Stimulated activated CD8-positive, alpha-beta memory T cell treated with anti-CD3 and anti-CD28 coated beads, Interleukin-12 subunit alpha, Interleukin-12 subunit beta, amount 100 ng/mL, for 1 hour (primary cell): ENCODE measurements at regions not wholly inside any gene's neighbourhood (a gene's known extent, or its start where the extent isn't known, plus 50 kb on each side); places are given as distances from the start of the nearest gene placed in this dataset.
"Not testable (repeated sequence)": the region's sequence is repeated elsewhere in the genome, so short reads cannot be mapped to it uniquely, and the experiment has no call there.

ENCODE experiments used
- DNase-seq: peaks from one replicate; pipeline ENCODE4 v3.0.0-alpha.2; 2020; ENCODE audit warnings: low read depth

DNA sequence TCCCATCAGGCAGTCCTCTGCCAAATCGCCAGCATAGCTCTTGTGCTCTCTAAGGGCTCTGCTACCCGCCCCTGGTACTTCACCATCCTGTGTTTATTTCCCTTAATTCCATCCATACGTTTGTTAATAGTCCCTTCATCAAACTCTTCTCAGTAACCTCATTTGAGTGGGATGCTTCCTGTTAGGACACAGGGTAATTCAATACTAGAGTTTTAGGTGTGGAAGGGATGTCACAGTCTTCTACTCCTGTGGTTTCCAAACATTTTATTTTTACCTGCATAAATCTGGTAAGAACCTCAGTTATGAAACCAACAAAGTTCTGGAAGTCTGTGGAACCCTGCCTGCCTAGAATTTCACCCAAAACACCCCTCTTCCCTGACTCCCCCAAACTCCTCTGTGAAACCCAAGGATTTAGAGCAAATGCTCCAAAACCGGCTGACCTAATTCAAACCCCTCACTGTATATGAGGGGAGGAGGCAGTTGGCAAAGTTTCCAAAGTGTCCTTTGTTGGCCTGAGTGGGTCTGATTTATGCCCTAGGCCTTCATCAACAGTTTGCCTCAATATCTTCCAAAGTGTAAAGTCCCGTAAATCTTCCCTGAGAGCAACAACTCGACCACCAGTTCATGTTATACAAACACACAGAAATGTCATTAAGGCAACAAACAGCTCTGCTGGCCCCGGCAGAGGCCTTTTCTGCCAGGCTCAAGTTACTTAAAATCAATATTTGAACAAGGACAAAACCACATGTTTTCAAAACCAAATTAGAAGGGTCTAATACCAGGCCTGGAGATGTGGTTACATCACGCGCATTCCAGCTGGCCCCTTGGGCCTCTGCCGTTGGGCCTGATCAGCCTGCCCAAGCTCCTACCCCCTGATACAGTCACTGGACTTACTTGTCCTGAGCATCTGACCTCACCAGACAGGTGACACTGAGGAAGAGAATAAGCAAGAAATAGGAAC is 82.4 kb upstream of the FGGY start:
- DNase-seq: no peak

DNA sequence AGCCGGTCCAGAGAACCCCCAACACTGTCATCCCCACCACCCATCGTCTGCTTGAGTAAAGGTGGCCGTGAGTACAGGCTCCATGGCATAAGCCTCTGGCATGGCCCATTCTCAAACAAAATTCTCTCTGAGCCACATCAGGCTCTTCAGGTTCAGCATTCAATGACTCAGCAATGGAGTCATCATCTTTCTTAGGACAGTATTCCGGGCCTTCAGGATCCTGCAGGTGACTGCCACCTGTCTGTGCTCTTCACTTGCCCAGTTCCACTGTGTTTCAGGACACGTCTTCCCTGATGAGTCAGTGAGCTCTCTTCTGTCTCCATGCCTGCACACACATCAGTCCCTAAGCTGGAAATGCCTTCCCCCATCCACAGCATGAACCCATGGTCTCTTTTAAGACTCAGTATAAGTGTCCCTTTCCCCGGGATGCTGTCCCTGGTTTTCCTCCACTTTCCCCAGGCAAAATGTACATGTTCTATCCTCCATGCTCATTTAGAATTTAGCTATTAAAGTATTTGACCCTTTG is 81.1 kb upstream of the FGGY start:
- no peak for DNase-seq

DNA sequence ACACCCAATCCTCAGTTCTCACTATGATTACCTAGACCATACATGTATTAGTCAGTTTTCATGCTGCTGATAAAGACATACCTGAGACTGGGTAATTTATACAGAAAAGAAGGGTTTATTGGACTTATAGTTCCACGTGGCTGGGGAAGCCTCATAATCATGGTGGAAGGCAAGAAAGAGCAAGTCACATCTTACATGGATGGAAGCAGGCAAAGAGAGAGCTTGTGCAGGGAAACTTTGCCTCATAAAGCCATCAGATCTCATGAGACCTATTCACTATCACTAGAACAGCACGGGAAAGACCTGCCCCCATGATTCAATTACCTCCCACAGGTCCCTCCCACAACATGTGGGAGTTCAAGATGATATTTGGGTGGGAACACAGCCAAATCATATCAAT is 79.5 kb upstream of the FGGY start:
- not testable (repeated sequence) for DNase-seq

DNA sequence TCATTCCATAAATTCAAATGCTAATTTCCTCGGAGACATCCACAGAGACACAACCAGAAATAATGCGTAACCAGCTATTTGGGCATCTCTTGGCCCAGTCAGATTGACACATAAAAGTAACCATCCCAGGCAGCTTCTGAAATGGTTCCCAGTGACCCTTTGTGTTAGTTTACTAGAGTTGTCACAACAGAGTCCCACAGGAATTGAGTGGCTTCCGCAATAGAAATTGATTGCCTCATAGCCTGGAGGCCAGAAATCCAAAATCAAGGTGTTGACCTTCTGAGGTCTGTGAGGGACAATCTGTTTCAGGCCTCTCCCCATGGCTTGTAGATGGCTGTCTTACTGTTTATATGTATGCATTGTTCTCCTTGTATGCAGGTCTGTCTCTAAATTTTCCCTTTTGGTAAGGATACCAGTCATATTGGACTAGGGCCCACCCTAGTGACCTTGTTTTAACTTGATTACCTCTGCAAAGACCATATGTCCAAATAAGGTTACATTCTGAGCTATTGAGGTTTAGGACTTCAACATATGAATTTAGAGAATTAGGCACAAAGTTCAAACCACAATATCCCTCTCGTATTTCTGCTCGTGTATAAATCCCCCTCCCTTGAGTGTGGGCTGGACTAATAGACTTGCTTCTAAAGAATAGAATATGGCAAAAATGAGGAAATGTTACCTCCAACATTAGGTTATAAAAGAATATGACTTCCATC is 78.2 kb upstream of the FGGY start:
- no peak for DNase-seq

DNA sequence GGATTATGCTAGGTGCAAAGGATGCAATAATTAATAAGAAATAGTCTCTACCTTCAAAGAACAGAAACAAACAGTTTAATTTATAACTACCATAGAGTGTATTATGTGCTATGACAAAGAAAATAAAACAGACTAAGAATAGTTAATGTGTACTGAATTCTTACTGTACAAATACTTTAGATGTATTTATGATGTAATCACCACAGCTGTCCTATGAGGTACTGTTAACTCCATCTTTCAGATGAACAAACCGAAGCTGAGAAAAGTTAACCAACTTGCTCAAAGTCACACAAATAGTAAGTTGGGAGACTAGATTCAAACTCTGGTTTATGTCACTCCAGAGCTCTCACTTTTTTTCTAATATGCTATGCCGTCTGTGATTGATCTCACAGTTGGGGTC is 77.0 kb upstream of the FGGY start:
- no peak for DNase-seq

DNA sequence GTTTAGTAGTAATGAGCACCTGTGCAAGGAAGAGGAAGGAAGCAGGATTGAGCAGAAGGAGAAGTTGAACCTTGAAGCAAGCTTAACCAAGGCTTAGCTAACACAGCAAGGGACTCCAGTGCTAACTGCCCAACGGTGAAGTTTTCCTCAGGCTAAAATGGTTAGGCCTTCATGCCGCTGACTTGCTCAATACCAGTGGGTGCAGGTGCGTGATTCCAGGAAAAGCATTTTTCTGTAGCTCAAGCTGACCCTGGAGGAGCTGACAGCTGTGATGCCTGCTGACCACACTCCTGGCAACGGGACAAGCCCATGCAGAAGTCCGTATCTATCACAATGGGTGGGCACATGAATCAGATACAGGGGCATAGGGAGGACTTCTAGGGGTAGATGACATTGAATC is 76.5 kb upstream of the FGGY start:
- no peak for DNase-seq

DNA sequence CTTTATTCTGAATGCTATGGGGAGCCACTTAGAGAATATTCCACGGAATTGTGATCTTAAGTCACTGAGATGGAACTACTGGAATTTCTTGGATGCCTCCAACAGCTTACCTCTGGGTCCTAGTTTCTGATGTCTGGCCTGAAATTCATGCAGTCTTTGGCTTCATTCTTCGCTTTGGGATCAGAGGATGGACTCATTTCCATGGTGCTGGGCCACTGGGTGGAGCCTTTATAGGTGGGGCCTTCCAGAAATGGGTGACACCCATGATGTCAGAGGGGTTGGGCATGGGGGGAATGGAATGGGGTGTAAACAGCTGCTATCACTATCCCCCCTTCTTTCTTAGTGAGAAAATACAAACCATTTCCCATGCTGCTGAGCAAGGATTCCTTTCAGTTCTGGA is 73.7 kb upstream of the FGGY start:
- DNase-seq: no peak

DNA sequence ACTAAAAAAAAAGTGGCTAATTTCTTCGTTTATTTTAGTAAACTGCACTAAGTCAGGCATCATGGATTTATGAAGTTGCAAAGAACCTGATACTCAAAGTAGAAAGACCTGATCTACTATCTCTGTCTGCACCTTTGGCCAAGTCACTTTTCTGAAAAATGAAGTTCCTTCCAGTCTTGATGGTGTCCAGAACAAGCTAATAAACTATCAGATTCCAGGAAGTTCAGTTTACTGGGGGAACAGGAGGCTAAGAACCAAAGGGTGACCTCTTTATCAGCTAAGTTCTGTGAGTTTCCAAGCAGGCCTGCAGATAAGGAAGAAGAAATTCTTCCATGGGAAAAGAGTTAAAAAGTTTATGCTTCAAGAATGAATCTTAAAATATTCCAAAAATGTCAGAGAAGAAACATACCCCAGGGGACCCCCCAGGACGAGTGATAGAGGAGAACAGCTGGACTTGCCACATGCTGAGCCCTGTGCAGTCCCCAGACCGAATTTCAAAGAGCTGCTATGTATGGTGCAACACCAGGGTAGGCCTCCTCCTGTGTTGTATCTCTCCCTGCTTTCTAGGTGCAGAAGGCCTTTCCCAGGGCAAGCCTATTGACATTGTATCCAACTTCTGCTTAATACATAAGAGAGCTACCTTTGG is 72.8 kb upstream of the FGGY start:
- DNase-seq: no peak

DNA sequence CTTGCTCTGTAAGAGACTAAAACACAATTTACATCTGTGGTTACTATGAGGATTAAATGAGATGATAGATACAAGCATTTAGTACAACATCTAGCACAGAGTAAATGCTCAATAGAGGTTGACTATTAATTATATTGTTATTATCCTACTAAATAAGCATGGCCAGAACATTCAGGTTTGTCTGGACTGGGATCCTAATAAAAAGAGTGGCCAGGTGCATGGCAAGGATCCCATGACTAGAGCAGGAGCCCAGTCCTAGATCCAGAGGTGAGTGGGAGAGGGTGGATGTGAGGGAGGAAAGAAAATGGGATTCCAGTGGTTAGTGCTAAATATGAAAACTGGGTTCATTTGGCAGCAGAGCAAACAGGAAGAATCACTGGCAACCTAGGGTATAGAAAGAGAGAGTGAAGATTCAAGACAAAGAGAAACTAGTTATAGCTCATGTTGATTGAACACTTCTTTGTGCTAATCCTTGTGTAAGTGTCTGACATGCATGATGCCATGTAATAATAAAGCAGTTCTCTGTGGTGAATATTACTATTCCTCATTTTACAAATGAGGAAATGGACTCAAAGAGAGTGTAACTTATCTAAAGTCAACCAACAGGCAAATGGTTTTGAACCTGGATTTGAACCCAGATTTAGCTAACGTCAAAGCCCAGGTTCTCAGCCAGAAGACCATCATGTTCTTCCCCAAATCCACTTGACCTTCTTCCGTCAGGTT is 71.1 kb upstream of the FGGY start:
- DNase-seq: no peak

DNA sequence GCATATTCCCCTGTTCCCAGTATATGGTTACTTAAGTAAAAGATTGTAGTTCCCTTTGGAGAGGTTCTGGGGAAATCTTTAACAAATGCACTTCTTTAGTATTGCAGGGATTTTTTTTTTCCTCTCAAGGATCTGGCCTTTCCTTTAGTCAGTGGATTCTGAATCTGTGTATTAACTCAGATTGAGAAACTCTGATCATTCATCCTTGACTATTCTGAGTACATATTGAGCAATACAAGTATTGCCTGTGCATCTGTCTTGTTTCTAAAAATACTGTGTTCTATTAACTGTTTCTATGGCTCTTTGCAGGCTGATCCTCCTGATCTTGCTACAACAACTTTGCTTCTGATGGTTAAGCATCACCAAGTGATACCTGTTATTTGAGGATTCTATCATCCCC is 67.8 kb upstream of the FGGY start:
- DNase-seq: no peak

DNA sequence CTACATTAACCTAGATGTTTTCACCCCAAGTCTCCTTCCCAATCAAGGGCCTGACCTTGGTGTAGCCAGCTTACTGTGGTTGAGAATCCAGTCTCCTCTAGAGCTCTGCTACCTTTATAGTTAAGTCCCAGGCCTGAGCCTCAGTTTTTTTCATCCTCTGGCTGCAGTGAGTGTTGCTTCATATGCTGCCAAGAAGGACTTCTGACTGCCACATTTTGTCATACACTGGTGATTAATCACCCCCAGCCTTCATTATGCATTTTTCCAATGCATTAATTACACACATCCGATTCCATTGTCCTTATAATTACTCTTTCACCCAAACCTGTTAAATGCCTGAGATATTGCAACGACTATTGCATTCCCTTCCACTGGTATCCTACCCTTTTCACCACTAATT is 66.3 kb upstream of the FGGY start:
- DNase-seq: no peak

DNA sequence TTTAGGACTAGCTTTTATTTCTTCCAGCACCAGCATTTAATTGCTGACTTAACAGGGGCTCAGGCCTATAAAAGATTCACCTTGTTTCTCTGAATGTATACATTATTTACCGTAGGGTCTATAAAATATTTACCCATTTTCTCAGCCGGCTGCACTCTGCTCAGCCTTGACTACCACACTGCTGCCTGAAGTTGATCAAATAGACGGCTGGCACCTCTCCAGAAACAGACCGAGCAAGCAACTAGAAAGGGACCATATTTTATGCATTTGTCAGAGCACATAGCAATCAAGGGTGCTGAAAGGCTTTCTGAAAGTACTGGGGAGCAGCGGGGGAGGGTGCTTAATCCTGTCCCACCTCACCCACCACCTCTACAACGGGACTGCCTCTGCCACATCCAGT is 64.7 kb upstream of the FGGY start:
- DNase-seq: no peak

DNA sequence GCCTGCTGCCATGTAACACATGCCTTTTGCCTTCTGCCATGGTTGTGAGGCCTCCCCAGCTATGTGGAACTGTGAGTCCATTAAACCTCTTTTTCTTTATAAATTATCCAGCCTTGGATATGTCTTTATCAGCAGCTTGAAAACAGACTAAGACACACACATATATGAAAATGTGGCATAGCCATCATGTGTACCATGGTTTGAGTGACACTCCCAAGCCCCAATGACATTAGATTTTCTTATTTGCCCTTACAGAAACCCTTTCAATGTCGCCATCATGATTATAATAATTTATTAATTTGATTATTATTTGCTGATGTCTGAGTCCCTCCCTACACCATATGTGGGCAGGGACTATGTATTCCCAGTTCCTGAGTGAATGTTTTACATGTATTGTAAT is 63.5 kb upstream of the FGGY start:
- DNase-seq: no peak

DNA sequence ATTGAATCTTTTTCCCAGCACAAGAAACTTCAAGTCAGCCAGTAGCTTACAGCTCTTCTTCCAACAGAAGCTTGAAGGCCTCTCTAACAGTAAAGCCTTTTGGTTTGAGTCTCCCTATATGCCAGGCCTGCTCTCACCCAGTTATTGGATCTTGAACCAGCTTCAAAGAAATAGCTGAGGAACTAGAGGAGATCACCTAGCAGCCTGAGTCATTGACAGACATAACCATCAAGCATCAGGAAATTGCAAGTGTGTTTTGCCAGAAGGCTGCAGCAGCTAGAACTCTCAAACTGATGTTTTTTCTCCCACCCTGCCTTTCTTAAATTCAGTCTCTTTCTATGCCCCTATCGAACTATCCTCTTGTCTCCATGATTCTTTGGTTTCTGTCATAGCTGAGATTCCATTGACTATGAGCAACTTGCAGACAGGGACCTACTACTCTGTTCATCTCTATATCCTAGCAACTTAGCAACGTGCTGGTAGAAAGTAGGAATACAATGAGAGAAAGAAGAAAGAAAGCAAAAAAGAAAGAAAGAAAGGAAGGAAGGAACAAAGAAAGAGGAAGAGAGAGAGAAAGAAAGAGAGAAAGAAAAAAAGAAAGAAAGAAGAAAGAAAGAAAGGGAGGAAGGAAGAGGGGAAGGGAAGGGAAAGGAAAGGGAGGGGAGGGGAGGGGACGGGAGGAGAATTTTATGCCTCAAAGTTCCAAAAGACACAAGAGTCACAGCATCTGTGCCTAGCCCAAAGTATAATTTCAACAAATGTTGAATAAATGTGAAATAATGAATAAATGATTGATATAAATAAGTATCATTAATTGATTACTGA is 60.0 kb upstream of the FGGY start:
- DNase-seq: no peak

DNA sequence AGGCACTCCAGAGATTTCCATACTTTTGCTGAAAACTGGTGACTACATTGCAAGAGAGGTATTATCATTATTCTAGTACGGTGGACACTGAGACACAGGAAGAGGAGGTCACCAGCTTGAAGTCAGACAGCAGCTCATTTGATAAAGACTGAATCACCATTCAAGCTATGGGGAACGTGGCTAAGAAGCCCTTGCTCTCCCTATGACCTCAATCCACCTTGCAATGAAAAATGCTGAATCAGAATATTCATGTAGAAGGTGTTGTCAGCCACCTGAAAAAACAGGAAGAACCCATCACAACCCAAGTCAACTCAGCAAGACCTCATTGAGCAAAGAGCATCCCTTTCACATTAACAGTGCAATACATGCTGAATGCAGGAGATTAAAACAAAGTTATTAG is 59.0 kb upstream of the FGGY start:
- no peak for DNase-seq

DNA sequence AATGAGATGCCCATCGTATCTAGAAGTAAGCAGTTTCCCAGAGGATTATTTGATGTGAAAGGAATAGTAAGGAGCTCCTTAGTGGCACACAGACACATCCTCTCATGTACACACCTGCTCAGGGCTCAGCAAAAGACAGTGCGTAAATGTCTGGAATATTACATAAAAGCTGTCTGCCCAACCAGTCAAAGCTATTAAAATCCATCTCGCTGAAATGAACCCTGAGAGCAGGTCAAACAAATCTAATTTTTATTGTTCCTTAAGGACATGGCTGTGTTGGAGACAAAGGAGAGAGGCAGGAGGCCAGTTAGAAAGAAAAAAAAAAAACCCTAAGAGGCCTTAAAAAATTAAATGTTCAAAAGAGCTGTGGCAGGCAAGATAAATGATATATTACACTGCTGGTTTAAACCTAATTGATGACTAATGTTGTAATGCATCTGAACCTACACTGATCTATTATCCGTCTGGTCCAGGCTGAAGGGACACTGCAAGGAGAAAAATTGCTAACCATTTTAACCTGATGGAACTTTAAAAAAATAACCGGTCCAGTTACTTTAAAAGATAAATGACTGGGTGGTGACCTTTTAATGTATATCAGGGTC is 58.5 kb upstream of the FGGY start:
- no peak for DNase-seq

DNA sequence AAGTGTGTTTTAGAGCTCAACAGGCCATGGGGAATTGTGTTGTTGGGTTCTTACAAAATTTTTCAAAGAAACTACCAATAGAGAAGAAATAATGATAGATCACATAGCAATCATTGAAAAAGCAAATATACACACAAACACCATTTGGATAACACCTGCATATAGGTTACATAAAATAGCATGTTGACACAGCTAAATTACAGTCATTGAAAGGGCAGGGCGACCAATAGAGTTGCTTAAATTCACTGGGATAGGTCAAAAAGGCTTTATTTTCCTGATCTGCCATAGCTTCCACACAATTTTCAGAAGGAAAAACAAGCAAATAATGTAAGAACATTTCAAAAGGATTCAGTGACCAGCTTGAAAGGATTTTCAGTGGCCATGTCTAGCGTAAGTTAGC is 57.9 kb upstream of the FGGY start:
- no peak for DNase-seq

DNA sequence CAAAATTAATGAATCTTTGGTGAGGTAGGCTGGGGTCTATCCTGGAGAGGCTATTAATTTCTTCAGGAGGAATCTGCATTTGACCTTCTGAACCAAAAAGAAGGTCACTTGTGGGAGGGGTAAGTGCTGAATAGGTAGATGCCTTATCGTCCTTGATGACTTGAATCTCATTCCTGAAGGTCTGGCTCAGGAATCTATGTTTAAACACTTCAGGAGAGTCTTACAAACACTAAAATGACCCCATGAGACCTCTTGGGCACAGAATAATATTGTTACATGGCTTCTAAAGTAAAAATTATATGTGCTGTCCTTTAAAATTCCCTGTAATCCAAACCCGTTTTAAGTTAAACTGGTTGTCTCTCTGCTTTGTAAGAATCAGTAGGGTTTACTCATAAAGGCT is 55.0 kb upstream of the FGGY start:
- no peak for DNase-seq

DNA sequence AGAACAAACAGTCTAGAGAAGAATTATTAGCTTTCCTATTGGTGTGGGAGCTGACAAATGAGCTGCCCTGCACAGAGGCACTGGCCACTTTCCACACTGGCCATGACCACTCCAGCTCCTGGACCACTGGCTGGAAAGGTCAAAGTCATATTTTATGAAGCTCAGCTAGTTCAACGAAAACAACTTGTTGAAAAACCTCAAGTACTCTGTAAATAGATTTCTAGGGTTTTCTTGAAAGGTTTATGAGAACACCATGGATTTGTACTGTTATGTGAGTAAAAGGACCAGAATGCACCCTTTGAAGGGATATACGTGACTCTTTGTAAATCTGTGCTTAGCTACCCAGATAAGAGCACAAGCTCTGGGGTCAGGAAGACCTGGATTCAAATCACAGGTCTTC is 54.5 kb upstream of the FGGY start:
- DNase-seq: no peak

DNA sequence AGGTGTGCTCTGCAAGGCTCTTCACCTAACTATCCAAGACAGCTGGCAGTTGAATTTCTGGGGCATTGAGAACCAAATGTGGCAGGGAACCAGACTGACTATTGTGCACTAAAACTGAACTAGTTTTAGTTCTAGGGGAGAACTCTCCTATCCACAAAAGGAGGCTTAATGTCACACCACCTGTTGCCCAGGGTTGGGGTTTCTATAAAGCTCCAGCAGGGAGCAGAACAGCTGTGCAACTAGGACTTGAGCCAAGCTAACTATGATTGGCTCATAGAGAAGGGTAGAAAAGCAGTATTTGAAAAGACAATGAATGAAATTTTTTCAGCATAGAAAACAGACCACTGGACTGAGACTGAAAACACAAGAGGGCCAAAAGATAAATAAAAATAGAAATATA is 53.3 kb upstream of the FGGY start:
- no peak for DNase-seq

DNA sequence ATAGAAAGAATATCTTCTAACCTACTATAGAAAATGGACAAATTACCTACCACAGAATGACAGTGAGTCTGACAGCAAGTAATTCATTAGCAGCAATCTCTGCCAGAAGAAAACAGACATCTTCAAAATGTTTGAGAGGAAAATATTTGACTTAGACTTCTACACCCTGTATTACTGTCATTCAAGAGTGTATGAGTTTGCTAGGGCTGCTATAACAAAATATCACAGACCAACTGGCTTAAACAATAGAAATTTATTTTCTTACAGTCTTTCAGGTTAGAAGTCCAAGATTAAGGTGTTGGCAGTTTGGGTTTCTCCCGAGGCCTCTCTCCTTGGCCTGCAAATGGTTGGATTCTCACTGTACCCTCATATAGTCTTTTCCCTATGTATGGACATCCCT is 52.9 kb upstream of the FGGY start:
- DNase-seq: no peak
